HG03378 (cell line): ENCODE measurements at regions not wholly inside any gene's neighbourhood (a gene's known extent, or its start where the extent isn't known, plus 50 kb on each side); places are given as distances from the start of the nearest gene placed in this dataset.
"Not testable (repeated sequence)": the region's sequence is repeated elsewhere in the genome, so short reads cannot be mapped to it uniquely, and the experiment has no call there.

Experiments used
- ATAC-seq: cut with Tn5 transposase; IDR thresholded peaks from one replicate; pipeline ENCODE4 v1.9.1; 2021; ENCODE audit warnings: mild to moderate bottlenecking, moderate library complexity; ENCODE audit not compliant: unreplicated experiment

- not testable (repeated sequence) for ATAC-seq
These were observed 153.1 kb downstream of the OR13H1 start for GRCh38 chrX:131696989-131697388.

GRCh38 chrX:131703646-131704045 is 159.8 kb downstream of the OR13H1 start:
- ATAC-seq = no peak

- peak; percentile 73 for ATAC-seq
These were observed 160.3 kb downstream of the OR13H1 start for GRCh38 chrX:131704136-131704695.

- ATAC-seq = no peak
These were observed 165.7 kb downstream of the OR13H1 start for GRCh38 chrX:131709553-131709952.

GRCh38 chrX:131711478-131711867 is 167.6 kb downstream of the OR13H1 start:
- no peak for ATAC-seq

- ATAC-seq = no peak
These were observed 179.8 kb downstream of the OR13H1 start for GRCh38 chrX:131723646-131724045.

GRCh38 chrX:131724292-131724691 is 180.4 kb downstream of the OR13H1 start:
- no peak for ATAC-seq

- no peak for ATAC-seq
These were observed 181.3 kb downstream of the OR13H1 start for GRCh38 chrX:131725001-131725654.

GRCh38 chrX:131727778-131728177 is 183.9 kb downstream of the OR13H1 start:
- ATAC-seq = no peak

- ATAC-seq = peak; percentile 69
These were observed 184.6 kb downstream of the OR13H1 start for GRCh38 chrX:131728295-131729145.

- peak; percentile 53 for ATAC-seq
These were observed 185.4 kb downstream of the OR13H1 start for GRCh38 chrX:131729295-131729694.

GRCh38 chrX:131734621-131735020 is 190.7 kb downstream of the OR13H1 start:
- ATAC-seq = peak; percentile 67

- ATAC-seq = no peak
These were observed 191.3 kb downstream of the OR13H1 start for GRCh38 chrX:131735127-131735526.

- ATAC-seq = no peak
These were observed 195.9 kb downstream of the OR13H1 start for GRCh38 chrX:131739823-131740222.

GRCh38 chrX:131741103-131741581 is 197.3 kb downstream of the OR13H1 start:
- peak; percentile 69 for ATAC-seq

GRCh38 chrX:131745942-131746489 is 202.1 kb downstream of the OR13H1 start:
- peak; percentile 1 for ATAC-seq

GRCh38 chrX:131746491-131746968 is 202.7 kb downstream of the OR13H1 start:
- peak; percentile 43 for ATAC-seq

GRCh38 chrX:131747173-131747572 is 203.3 kb downstream of the OR13H1 start:
- ATAC-seq = peak; percentile 68

GRCh38 chrX:131752493-131753198 is 208.8 kb downstream of the OR13H1 start:
- peak; percentile 61 for ATAC-seq

- peak; percentile 75 for ATAC-seq
These were observed 218.9 kb downstream of the OR13H1 start for GRCh38 chrX:131762802-131763234.

GRCh38 chrX:131763674-131764073 is 219.8 kb downstream of the OR13H1 start:
- peak; percentile 72 for ATAC-seq
